ENCODE measurements at regions not wholly inside any gene's neighbourhood (a gene's known extent, or its start where the extent isn't known, plus 50 kb on each side); places are given as distances from the start of the nearest gene placed in this dataset. TPM values are rescaled to one million over a fixed set of nuclear protein-coding genes. Genes with fewer than 3 reads are reported as not detected.

MicroRNA genes in the stretch of these regions (microRNA counts, 767-probe panel; counts per million panel counts)
- 723 counts per million, percentile 96 among the panel's probes with 10 or more counts for microRNA hsa-miR-30a-5p

Small RNA genes lying in the stretch of these regions (microRNA-seq; reads per million reads assigned to microRNA genes)
- gene MIR30A (ENCODE audit: borderline number of aligned reads, borderline replicate concordance) = 6,648 reads per million, percentile 96 among the genes with 10 or more reads in this experiment
- gene MIR30C2 (ENCODE audit: borderline number of aligned reads, borderline replicate concordance) = 124 reads per million, percentile 58 among the genes with 10 or more reads in this experiment

Small RNA genes lying in the stretch of these regions (small RNA-seq; reads per million reads assigned to genes)
- gene MIR30A (ENCODE audit: insufficient read depth, insufficient read length, low read depth, low replicate concordance) (231 reads per million, percentile 99 among the genes with 10 or more reads in this experiment), gene MIR30C2 (ENCODE audit: insufficient read depth, insufficient read length, low read depth, low replicate concordance) (25.6 reads per million, percentile 83 among the genes with 10 or more reads in this experiment), gene RNU4-66P (ENCODE audit: insufficient read depth, insufficient read length, low read depth, low replicate concordance) (not detected)
